ENCODE measurements at regions not wholly inside any gene's neighbourhood (a gene's known extent, or its start where the extent isn't known, plus 50 kb on each side); places are given as distances from the start of the nearest gene placed in this dataset.

GRCh38 chr10:57535306-57535705 lies 732.4 kb downstream of the IPMK start:
- Histone ChIP-seq H3K4me3 (ENCODE audit: low read depth, low read length) (no peak overlapping the region), H3K36me3 (replicated peaks) (no peaks in the 10 kb centered on the region), H3K27ac (no peak overlapping the region), H3K27me3 (replicated peaks) (no peaks in the 10 kb centered on the region)
- TF ChIP-seq CTCF (IDR thresholded peaks at IDR 0.05; ENCODE audit: low read depth, low read length, missing control alignments) = no peak
- DNase-seq = no peak
- in situ Hi-C loops (cut with HindIII; ENCODE audit: low pct_ligation_motif_present, low sequenced_read_pairs) = no loop called here

GRCh38 chr10:57513637-57514036 lies 754.1 kb downstream of the IPMK start:
- DNase-seq = no peak
- Histone ChIP-seq H3K27ac (no peak overlapping the region), H3K27me3 (replicated peaks) (no peaks in the 10 kb centered on the region), H3K36me3 (replicated peaks) (no peaks in the 10 kb centered on the region), H3K4me3 (ENCODE audit: low read depth, low read length) (no peak overlapping the region)
- in situ Hi-C loops (cut with HindIII; ENCODE audit: low pct_ligation_motif_present, low sequenced_read_pairs) = no loop called here
- no peak for TF ChIP-seq CTCF (IDR thresholded peaks at IDR 0.05; ENCODE audit: low read depth, low read length, missing control alignments)

GRCh38 chr10:57507788-57508187 lies 759.9 kb downstream of the IPMK start:
- no peak for DNase-seq
- Histone ChIP-seq H3K36me3 (replicated peaks) (no peaks in the 10 kb centered on the region), H3K27me3 (replicated peaks) (no peaks in the 10 kb centered on the region), H3K27ac (no peak overlapping the region), H3K4me3 (ENCODE audit: low read depth, low read length) (no peak overlapping the region)
- in situ Hi-C loops (cut with HindIII; ENCODE audit: low pct_ligation_motif_present, low sequenced_read_pairs) = no loop called here
- no peak for TF ChIP-seq CTCF (IDR thresholded peaks at IDR 0.05; ENCODE audit: low read depth, low read length, missing control alignments)

- in situ Hi-C loops (cut with HindIII; ENCODE audit: low pct_ligation_motif_present, low sequenced_read_pairs) = no loop called here
- no peak overlapping the region for H3K4me3 ChIP-seq (ENCODE audit: low read depth, low read length)
- no peak overlapping the region for H3K27ac ChIP-seq
- H3K27me3 ChIP-seq (replicated peaks) = no peaks in the 10 kb centered on the region
- no peak for DNase-seq
- no peak for TF ChIP-seq CTCF (IDR thresholded peaks at IDR 0.05; ENCODE audit: low read depth, low read length, missing control alignments)
- no peaks in the 10 kb centered on the region for H3K36me3 ChIP-seq (replicated peaks)
Measured at GRCh38 chr10:57506414-57507094, 761.1 kb downstream of the IPMK start.

- TF ChIP-seq CTCF (IDR thresholded peaks at IDR 0.05; ENCODE audit: low read depth, low read length, missing control alignments) = no peak
- H3K27me3 ChIP-seq (replicated peaks) = no peaks in the 10 kb centered on the region
- H3K27ac ChIP-seq = no peak overlapping the region
- H3K36me3 ChIP-seq (replicated peaks) = no peaks in the 10 kb centered on the region
- no peak overlapping the region for H3K4me3 ChIP-seq (ENCODE audit: low read depth, low read length)
- in situ Hi-C loops (cut with HindIII; ENCODE audit: low pct_ligation_motif_present, low sequenced_read_pairs) = no loop called here
- no peak for DNase-seq
Measured at GRCh38 chr10:57494486-57494885, 773.2 kb downstream of the IPMK start.

GRCh38 chr10:57482259-57482658 lies 785.4 kb downstream of the IPMK start:
- H3K4me3 ChIP-seq (ENCODE audit: low read depth, low read length) = no peak overlapping the region
- in situ Hi-C loops (cut with HindIII; ENCODE audit: low pct_ligation_motif_present, low sequenced_read_pairs) = no loop called here
- TF ChIP-seq CTCF (IDR thresholded peaks at IDR 0.05; ENCODE audit: low read depth, low read length, missing control alignments) = no peak
- DNase-seq = no peak
- H3K27me3 ChIP-seq (replicated peaks) = no peaks in the 10 kb centered on the region
- no peaks in the 10 kb centered on the region for H3K36me3 ChIP-seq (replicated peaks)
- no peak overlapping the region for H3K27ac ChIP-seq

Data from brain microvascular endothelial cell (primary cell).